Fibroblast of skin of abdomen (primary cell): ENCODE measurements at regions not wholly inside any gene's neighbourhood (a gene's known extent, or its start where the extent isn't known, plus 50 kb on each side); places are given as distances from the start of the nearest gene placed in this dataset.
A peak's percentile ranks its signal among the peaks of the same experiment; 100 is the strongest.

ENCODE experiments used
- DNase-seq: peaks from one replicate; pipeline ENCODE4 v3.0.0-alpha.2; 2013

DNA sequence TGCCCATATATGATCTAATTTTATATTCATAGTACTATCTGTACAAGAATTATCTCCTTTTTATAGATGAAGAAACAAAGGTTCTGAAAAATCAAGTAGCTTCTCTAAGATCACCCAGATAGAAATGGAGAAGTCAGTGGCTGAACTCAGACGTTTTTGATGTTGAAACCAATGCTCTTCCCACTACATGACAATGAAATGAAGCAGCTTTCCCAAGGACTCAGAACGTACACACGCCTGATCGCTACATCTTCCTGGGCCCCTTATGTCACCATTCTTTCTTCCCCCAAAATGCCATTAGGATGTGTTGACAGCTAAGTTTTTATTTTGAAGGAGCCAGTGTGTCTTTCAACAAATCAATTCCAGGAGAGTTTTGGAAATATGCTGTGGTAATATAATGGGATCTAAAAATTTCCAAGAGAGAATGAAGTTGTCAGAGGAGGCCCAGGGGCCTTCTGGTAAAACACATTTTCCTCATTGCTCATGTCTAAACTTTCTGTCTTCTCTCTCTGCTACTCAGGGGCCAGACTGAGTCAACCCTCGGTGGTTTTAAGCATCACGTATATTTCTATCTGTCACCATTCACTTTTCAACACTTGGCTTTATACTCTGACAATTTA is 98.1 kb upstream of the COL21A1 start:
- DNase-seq, result peak; percentile 92

- peak; percentile 75 for DNase-seq
Observed at GRCh38 chr6:56343295-56343694, 95.9 kb upstream of the COL21A1 start.

GRCh38 chr6:56339524-56339923 is 92.1 kb upstream of the COL21A1 start:
- no peak for DNase-seq

DNA sequence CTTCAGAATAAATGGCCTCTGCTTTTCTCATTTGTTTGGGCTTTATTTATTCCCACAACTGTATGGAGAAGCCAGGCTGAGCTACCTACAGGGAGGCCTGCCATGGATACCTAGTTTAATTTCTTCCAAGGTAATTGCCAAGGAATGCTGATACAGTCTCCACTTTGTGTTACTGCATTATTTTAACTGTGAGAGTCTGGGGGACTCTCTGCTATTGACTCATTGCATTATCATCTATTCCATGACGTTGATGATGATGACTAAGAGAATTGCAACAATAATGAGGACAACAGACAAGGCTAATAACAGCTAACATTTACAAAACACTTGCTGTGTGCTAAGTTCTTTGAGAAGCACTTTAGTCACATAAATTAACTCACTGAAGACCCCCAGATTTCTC is 88.3 kb upstream of the COL21A1 start:
- DNase-seq, result peak; percentile 87

GRCh38 chr6:56334937-56335336 is 87.6 kb upstream of the COL21A1 start:
- peak; percentile 78 for DNase-seq

- DNase-seq, result peak; percentile 69
Observed at GRCh38 chr6:56329271-56330050, 82.1 kb upstream of the COL21A1 start.

- DNase-seq, result no peak
Observed at GRCh38 chr6:56328728-56329090, 81.3 kb upstream of the COL21A1 start.

- no peak for DNase-seq
Observed at GRCh38 chr6:56327946-56328727, 80.8 kb upstream of the COL21A1 start.

- no peak for DNase-seq
Observed at GRCh38 chr6:56324396-56324795, 77.0 kb upstream of the COL21A1 start.

DNA sequence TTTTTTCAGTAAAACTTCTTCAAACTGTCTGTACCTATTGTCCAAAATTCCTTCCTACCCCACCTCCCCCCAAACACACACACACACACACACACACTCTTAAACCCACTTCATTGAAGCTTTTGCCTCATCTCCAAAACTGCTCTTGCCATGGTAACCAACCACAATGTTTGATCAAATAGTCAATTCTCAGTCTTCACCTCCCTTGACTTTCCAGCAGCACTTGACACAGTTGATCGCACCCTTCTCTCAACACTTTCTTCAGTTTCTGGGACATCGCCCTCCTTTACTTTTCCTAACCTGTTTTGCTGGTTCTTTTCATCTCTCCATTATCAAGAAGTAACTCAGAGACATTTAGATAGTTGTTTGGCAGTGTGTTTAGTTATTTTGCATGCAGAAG is 71.5 kb upstream of the COL21A1 start:
- no peak for DNase-seq

GRCh38 chr6:56314683-56315523 is 67.5 kb upstream of the COL21A1 start:
- peak; percentile 31 for DNase-seq

GRCh38 chr6:56311533-56312448 is 64.4 kb upstream of the COL21A1 start:
- DNase-seq, result no peak

- no peak for DNase-seq
Observed at GRCh38 chr6:56311061-56311460, 63.7 kb upstream of the COL21A1 start.

DNA sequence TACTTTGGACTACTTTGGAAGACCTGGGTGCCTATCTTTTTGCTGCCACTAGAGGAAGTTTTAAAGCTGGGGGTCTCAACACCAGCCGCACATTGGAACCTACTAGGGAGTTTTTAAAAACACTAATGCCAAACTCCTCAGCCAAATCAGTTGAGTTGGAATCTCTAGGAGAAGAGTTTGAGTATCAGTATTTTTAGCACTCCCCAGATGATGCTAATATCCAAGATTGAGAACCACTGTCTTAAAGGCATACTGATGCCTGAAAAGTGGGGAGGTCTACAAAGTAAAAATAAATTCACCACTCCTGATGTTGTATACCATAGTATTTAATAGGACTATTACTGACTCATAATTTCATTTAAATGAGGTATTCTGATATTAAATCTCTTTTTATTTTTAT is 62.9 kb upstream of the COL21A1 start:
- no peak for DNase-seq

- DNase-seq, result no peak
Observed at GRCh38 chr6:56299916-56300315, 52.5 kb upstream of the COL21A1 start.

DNA sequence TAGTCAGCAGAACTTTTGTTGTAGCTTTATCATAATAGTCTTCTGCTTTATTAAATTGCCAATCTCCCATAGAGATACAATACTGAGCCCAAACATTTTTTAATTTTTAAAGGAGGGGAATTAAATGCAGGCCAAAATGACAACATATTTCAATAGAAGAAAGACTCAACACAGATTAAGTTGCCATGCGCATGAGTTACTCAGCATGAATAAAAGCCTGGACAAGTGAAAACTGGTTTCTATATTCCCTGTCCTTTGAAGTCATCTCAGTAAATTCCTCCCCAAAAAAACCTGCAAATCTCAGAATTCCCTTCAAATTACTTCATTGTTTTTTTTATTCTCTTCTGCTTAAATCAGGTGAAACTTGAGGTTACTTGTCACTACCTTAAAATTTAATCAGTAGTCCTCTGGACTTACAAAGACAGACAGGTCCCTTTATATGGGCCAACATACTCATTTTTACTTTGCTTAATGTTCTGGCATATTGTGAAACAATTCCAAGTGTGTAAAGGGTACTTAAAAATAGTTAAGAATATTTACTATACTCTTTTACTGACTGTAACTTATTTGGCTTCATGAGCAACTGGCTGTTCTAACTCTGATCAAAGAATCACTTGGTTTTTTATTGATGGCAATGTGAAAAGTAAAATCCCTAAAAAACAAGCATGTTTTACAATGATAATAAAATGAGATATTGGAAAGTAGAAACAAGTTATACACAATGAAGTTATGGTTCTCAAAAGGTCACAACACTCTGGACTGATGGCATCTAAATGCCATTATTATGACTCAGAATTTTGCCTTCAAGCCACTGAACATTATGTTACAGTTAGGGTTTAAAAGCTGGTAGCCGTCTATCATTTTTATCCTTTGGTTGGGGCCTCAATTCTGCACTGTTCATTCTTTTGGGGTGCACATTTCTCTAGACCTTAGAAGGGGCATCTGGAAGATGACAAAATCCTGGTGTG is 49.9 kb upstream of the COL21A1 start:
- DNase-seq, result no peak
